K562 (cell line): ENCODE measurements at regions not wholly inside any gene's neighbourhood (a gene's known extent, or its start where the extent isn't known, plus 50 kb on each side); places are given as distances from the start of the nearest gene placed in this dataset.

Experiments used
- ATAC-seq: fragments of 200-7000 bp; cut with Tn5 transposase; 3 replicates; pipeline ENCODE4 v1.9.1; 2020; ENCODE audit warnings: moderate library complexity
- BruUV-seq: library from RNA; stranded (reverse); fragments of 400-500 nt; replicated peaks from 2 replicates; lab custom pipeline; 2021; lab: Mats Ljungman, UMichigan
- CTCF ChIA-PET: fragments of 300-600 bp; formaldehyde crosslinking; extraction: SDS; loops from one replicate; lab custom pipeline; 2021; ENCODE audit warnings: low intra/inter-chr PET ratio; lab: Yijun Ruan, JAX
- POLR2A ChIA-PET: fragments of 300-600, 350-650 bp; sonication (Branson Sonifier 250); formaldehyde crosslinking; extraction: SDS; loops from one replicate; lab custom pipeline; 2021; ENCODE audit warnings: antibody characterized with exemption, inconsistent platforms; lab: Yijun Ruan, JAX
- DNase-seq, 4 experiments: peaks; one replicate each; pipeline versions ENCODE4 v3.0.0 to v3.0.0-alpha.2; 2011 to 2018; ENCODE audit warnings: low spot score in 3 of 4, mixed read lengths in 3 of 4; ENCODE audit errors: extremely low read depth in 1 of 4
- FAIRE-seq: peaks from 2 replicates; lab custom pipeline; 2011; peaks lifted over from hg19 to GRCh38; lab: Jason Lieb, UNC
- H2AFZ ChIP-seq: 2 replicates; pipeline ENCODE4 v1.6.0; 2011; ENCODE audit warnings: low read depth, low read length, control low read depth, inconsistent platforms
- H3K27ac ChIP-seq: fragments of 200-600 bp; 3 replicates; pipeline ENCODE4 v1.8.0; 2011; ENCODE audit warnings: low read depth, mild to moderate bottlenecking, control low read depth, inconsistent platforms, low read length, moderate library complexity, mixed read lengths; ENCODE audit errors: extremely low read depth
- H3K27me3 ChIP-seq, 2 experiments: fragments of 300-600 bp in 1 of 2; 2 replicates in 1 of 2; 3 replicates in 1 of 2; pipeline versions ENCODE4 v1.6.0 to v1.8.0; 2011; ENCODE audit warnings: inconsistent platforms in 2 of 2, low read length in 2 of 2, mild to moderate bottlenecking in 1 of 2, mixed read lengths in 1 of 2, moderate library complexity in 1 of 2; ENCODE audit not compliant: control insufficient read depth in 2 of 2, insufficient read depth in 2 of 2
- H3K36me3 ChIP-seq: fragments of 300-600 bp; 3 replicates; pipeline ENCODE4 v1.8.0; 2011; ENCODE audit warnings: mild to moderate bottlenecking, low read length, inconsistent platforms; ENCODE audit not compliant: control insufficient read depth, insufficient read depth
- H3K4me1 ChIP-seq, 2 experiments: fragments of 200-600 bp in 1 of 2; replicated peaks in 1 of 2; 2 replicates in 1 of 2; 3 replicates in 1 of 2; pipeline versions ENCODE4 v1.5.1 to v1.8.0; 2011; ENCODE audit warnings: inconsistent platforms in 2 of 2, low read length in 2 of 2, mild to moderate bottlenecking in 1 of 2, mixed read lengths in 1 of 2, moderate library complexity in 1 of 2; ENCODE audit not compliant: control insufficient read depth in 2 of 2, insufficient read depth in 2 of 2
- H3K4me2 ChIP-seq: 2 replicates; pipeline ENCODE4 v1.6.1; 2011; ENCODE audit warnings: low read length, control low read depth, inconsistent platforms, mixed read lengths; ENCODE audit not compliant: insufficient read depth
- H3K4me3 ChIP-seq: fragments of 200-600 bp; sonication (generic), shearing (Covaris generic); 2 replicates; pipeline ENCODE4 v1.5.1; 2016; ENCODE audit warnings: control low read depth, inconsistent platforms
- H3K79me2 ChIP-seq: fragments of 200-600 bp; 3 replicates; pipeline ENCODE4 v1.8.0; 2011; ENCODE audit warnings: low read length, inconsistent platforms; ENCODE audit not compliant: control insufficient read depth, insufficient read depth
- H3K9ac ChIP-seq, 2 experiments: 2 replicates each; pipeline versions ENCODE4 v1.6.0 to v1.6.1; 2011; ENCODE audit warnings: low read depth in 2 of 2, low read length in 2 of 2, control low read depth in 1 of 2, inconsistent platforms in 1 of 2, mild to moderate bottlenecking in 1 of 2, mixed read lengths in 1 of 2; ENCODE audit not compliant: insufficient read depth in 1 of 2
- H3K9me1 ChIP-seq: one replicate; pipeline ENCODE4 v1.6.0; 2011; ENCODE audit warnings: inconsistent platforms, mild to moderate bottlenecking, low read length, moderate library complexity; ENCODE audit not compliant: control insufficient read depth, insufficient read depth
- H3K9me3 ChIP-seq: replicated peaks from 2 replicates; pipeline ENCODE4 v1.5.1; 2011; ENCODE audit warnings: low read depth, low read length, inconsistent platforms; ENCODE audit not compliant: control insufficient read depth, insufficient read depth
- H4K20me1 ChIP-seq: replicated peaks from 2 replicates; pipeline ENCODE4 v1.6.1; 2011; ENCODE audit warnings: low read length, inconsistent platforms, mixed read lengths; ENCODE audit not compliant: control insufficient read depth, insufficient read depth
- CBX2 ChIP-seq: fragments of 200-600 bp; sonication (generic); IDR thresholded peaks from one replicate; pipeline ENCODE4 v1.6.1; 2012; ENCODE audit warnings: mild to moderate bottlenecking, low read length, inconsistent platforms; ENCODE audit not compliant: insufficient read depth, poor library complexity, severe bottlenecking
- DPF2 ChIP-seq: fragments of 450-650 bp; IDR thresholded peaks from 2 replicates; pipeline ENCODE4 v1.6.1; 2016
- FOXK2 ChIP-seq, 2 experiments: fragments of 450-650 bp; IDR thresholded peaks in 1 of 2; conservative IDR thresholded peaks in 1 of 2; 2 replicates each; pipeline ENCODE4 v1.6.1; 2016; ENCODE audit warnings: low read depth in 2 of 2, mild to moderate bottlenecking in 1 of 2
- HDGF ChIP-seq: fragments of 450-650 bp; IDR thresholded peaks from 2 replicates; pipeline ENCODE4 v1.6.1; 2016
- IRF2 ChIP-seq: sonication (generic); formaldehyde crosslinking; IDR thresholded peaks from 2 replicates; pipeline ENCODE4 v1.8.1; 2022; ENCODE audit warnings: mild to moderate bottlenecking, missing genetic modification reagents
- RB1 ChIP-seq: fragments of 450-650 bp; IDR thresholded peaks from 2 replicates; pipeline ENCODE4 v1.6.1; 2017; ENCODE audit warnings: low read depth, mild to moderate bottlenecking
- ZHX1 ChIP-seq: fragments of 150-350 bp; conservative IDR thresholded peaks from 2 replicates; pipeline ENCODE4 v1.6.1; 2014; ENCODE audit warnings: low read length
- ZNF282 ChIP-seq: sonication (generic); formaldehyde crosslinking; IDR thresholded peaks from 2 replicates; pipeline ENCODE4 v1.8.1; 2023; ENCODE audit warnings: missing genetic modification reagents
- ZNF583 ChIP-seq: fragments of 250-450 bp; sonication (Bioruptor Pico); IDR thresholded peaks from 2 replicates; pipeline ENCODE4 v1.4.0; 2020
- WGBS: fragments of 100-300 bp; shearing (Covaris generic); methylation state at CpG from one replicate; pipeline ENCODE4 v1.1.6; 2016; ENCODE audit warnings: low coverage, mixed read lengths; ENCODE audit not compliant: insufficient coverage; ENCODE audit errors: missing lambda C conversion rate; 5-methylcytosine and 5-hydroxymethylcytosine counted together
- in situ Hi-C: fragments of 300-500 bp; cut with MboI; formaldehyde crosslinking; loops from 4 replicates; pipeline ENCODE4 v1.15.0; 2018; ENCODE audit warnings: inconsistent platforms, mixed read lengths
- intact Hi-C: fragments of 100-400 bp; cut with micrococcal nuclease; formaldehyde crosslinking; loops from 2 replicates; pipeline ENCODE4 v1.14.2; 2022

GRCh38 chr15:99485992-99486370, 79.8 kb upstream of the MEF2A start:
- in situ Hi-C loops: no loop called here
- intact Hi-C loops: no loop called here
- no peak overlapping the region for H3K4me3 ChIP-seq

GRCh38 chr15:99486371-99487336, 79.1 kb upstream of the MEF2A start:
- no peaks in the 10 kb centered on the region; a peak in 1 of 5 replicates for H3K4me1 ChIP-seq
- ATAC-seq (no peak), FAIRE-seq (no peak), DNase-seq (no peak)
- intact Hi-C loops: no loop called here
- H3K4me2 ChIP-seq: no peak overlapping the region
- H3K4me3 ChIP-seq: no peak overlapping the region
- POLR2A ChIA-PET: interaction anchor here (0.6 to 1.0 kb wide), 2 partner anchors 53 to 152 kb away, joined by 3 read pairs; no protein-coding TSS in a partner anchor
- no peaks in the 10 kb centered on the region for H4K20me1 ChIP-seq
- H3K27me3 ChIP-seq: peaks cover 9 to 27% of the 10 kb centered on the region in 2 experiments; a peak in 4 of 5 replicates
- no peaks in the 10 kb centered on the region for H3K9me3 ChIP-seq
- no TSS peak for BruUV-seq
- no peak overlapping the region for H3K27ac ChIP-seq
- TF ChIP-seq DPF2: no peak
- TF ChIP-seq CBX2: no peak
- TF ChIP-seq FOXK2 (conservative IDR thresholded peaks at IDR 0.05 in 1 of 2, IDR thresholded peaks at IDR 0.05 in 1 of 2; ENCODE audit: low read depth in 2 of 2): no peak
- TF ChIP-seq ZNF583 (CRISPR knock-in tag): no peak
- TF ChIP-seq ZHX1: no peak
- TF ChIP-seq HDGF: no peak
- no peak for TF ChIP-seq RB1
- TF ChIP-seq IRF2 (CRISPR knock-in tag): no peak
- no peaks in the 10 kb centered on the region for H3K36me3 ChIP-seq
- H3K79me2 ChIP-seq: no peaks in the 10 kb centered on the region
- H3K9me1 ChIP-seq: no peaks in the 10 kb centered on the region
- in situ Hi-C loops: no loop called here
- H3K9ac ChIP-seq: no peak overlapping the region; a peak in 1 of 4 replicates
- CTCF ChIA-PET: no interaction called here
- H2AFZ ChIP-seq: no peak overlapping the region
- WGBS: under 1% methylated on average over 22 of the region's 31 CpGs

More at GRCh38 chr15:99485992-99486370, 79.8 kb upstream of the MEF2A start:
- 3% methylated on average over 8 of the region's 9 CpGs for WGBS
- no TSS peak for BruUV-seq
- Histone ChIP-seq H3K36me3 (no peaks in the 10 kb centered on the region), H3K27me3 (peaks cover 8 to 27% of the 10 kb centered on the region in 2 experiments; a peak in 4 of 5 replicates), H3K27ac (no peak overlapping the region), H3K4me2 (no peak overlapping the region), H3K9me3 (no peaks in the 10 kb centered on the region), H4K20me1 (no peaks in the 10 kb centered on the region), H3K79me2 (no peaks in the 10 kb centered on the region), H3K4me1 (no peaks in the 10 kb centered on the region; a peak in 1 of 5 replicates), H3K9ac (no peak overlapping the region; a peak in 1 of 4 replicates), H3K9me1 (no peaks in the 10 kb centered on the region), H2AFZ (no peak overlapping the region)
- FAIRE-seq: no peak
- no peak for TF ChIP-seq ZNF282
- ChIA-PET POLR2A (interaction anchor here (1.0 kb wide), 1 partner anchor 53 kb away, joined by 3 read pairs; no protein-coding TSS in a partner anchor), CTCF (no interaction called here)
- no peak for DNase-seq
- ATAC-seq: no peak
